HUDEP-2 (cell line): ENCODE measurements at regions not wholly inside any gene's neighbourhood (a gene's known extent, or its start where the extent isn't known, plus 50 kb on each side); places are given as distances from the start of the nearest gene placed in this dataset.

Source experiments
- DNase-seq, 76 experiments: peaks; one replicate each; lab custom pipeline; 2025; ENCODE audit not compliant: unreplicated experiment in 76 of 76; lab: John Stamatoyannopoulos, UW

- no peak for DNase-seq
These were observed 196.4 kb upstream of the FOXN3 start for GRCh38 chr14:89613260-89614008.

GRCh38 chr14:89609500-89610100 lies 192.6 kb upstream of the FOXN3 start:
- no peak for DNase-seq

GRCh38 chr14:89607453-89607852 lies 190.4 kb upstream of the FOXN3 start:
- no peak for DNase-seq

GRCh38 chr14:89603938-89604480 lies 187.0 kb upstream of the FOXN3 start:
- DNase-seq: no peak

GRCh38 chr14:89600950-89601826 lies 184.2 kb upstream of the FOXN3 start:
- no peak for DNase-seq

GRCh38 chr14:89600029-89600428 lies 183.0 kb upstream of the FOXN3 start:
- DNase-seq: no peak

GRCh38 chr14:89598548-89599186 lies 181.6 kb upstream of the FOXN3 start:
- no peak for DNase-seq

- no peak for DNase-seq
These were observed 175.9 kb upstream of the FOXN3 start for GRCh38 chr14:89592961-89593360.

- no peak for DNase-seq
These were observed 172.5 kb upstream of the FOXN3 start for GRCh38 chr14:89589400-89590118.

GRCh38 chr14:89588840-89589296 lies 171.8 kb upstream of the FOXN3 start:
- DNase-seq: no peak

GRCh38 chr14:89588016-89588415 lies 171.0 kb upstream of the FOXN3 start:
- no peak for DNase-seq

GRCh38 chr14:89587136-89587420 lies 170.0 kb upstream of the FOXN3 start:
- DNase-seq: no peak

GRCh38 chr14:89586258-89587135 lies 169.5 kb upstream of the FOXN3 start:
- DNase-seq: no peak

- DNase-seq: no peak
These were observed 161.1 kb upstream of the FOXN3 start for GRCh38 chr14:89578156-89578555.

- no peak for DNase-seq
These were observed 159.9 kb upstream of the FOXN3 start for GRCh38 chr14:89576960-89577359.

GRCh38 chr14:89576145-89576927 lies 159.3 kb upstream of the FOXN3 start:
- DNase-seq: no peak

- no peak for DNase-seq
These were observed 158.5 kb upstream of the FOXN3 start for GRCh38 chr14:89575386-89576061.

- DNase-seq: no peak
These were observed 157.4 kb upstream of the FOXN3 start for GRCh38 chr14:89574420-89574819.
